ENCODE measurements at regions not wholly inside any gene's neighbourhood (a gene's known extent, or its start where the extent isn't known, plus 50 kb on each side); places are given as distances from the start of the nearest gene placed in this dataset.
"Not testable (repeated sequence)": the region's sequence is repeated elsewhere in the genome, so short reads cannot be mapped to it uniquely, and the experiment has no call there.

GRCh38 chr2:19627359-19627758 lies 268.9 kb upstream of the OSR1 start:
- no peaks in the 10 kb centered on the region for H4K20me1 ChIP-seq (ENCODE audit: insufficient read depth)
- H3K4me1 ChIP-seq (ENCODE audit: low read depth, poor library complexity, severe bottlenecking), result no peaks in the 10 kb centered on the region
- TF ChIP-seq CTCF (conservative IDR thresholded peaks at IDR 0.05; ENCODE audit: low read depth, low read length), result no peak
- H2AFZ ChIP-seq (ENCODE audit: low read depth), result no peak overlapping the region
- H3K27me3 ChIP-seq (ENCODE audit: insufficient read depth, low read depth), result no peaks in the 10 kb centered on the region
- no peaks in the 10 kb centered on the region for H3K79me2 ChIP-seq (ENCODE audit: insufficient read depth, low read depth)
- H3K36me3 ChIP-seq (ENCODE audit: insufficient read depth), result no peaks in the 10 kb centered on the region
- H3K27ac ChIP-seq, result no peak overlapping the region
- H3K4me3 ChIP-seq (IDR thresholded peaks at IDR 0.05; ENCODE audit: insufficient read depth, low read depth, low read length), result no peak overlapping the region
- no peak overlapping the region for H3K4me2 ChIP-seq
- H3K9ac ChIP-seq, result no peak overlapping the region

GRCh38 chr2:19623488-19623887 lies 265.1 kb upstream of the OSR1 start:
- TF ChIP-seq CTCF (conservative IDR thresholded peaks at IDR 0.05; ENCODE audit: low read depth, low read length), result no peak
- Histone ChIP-seq H2AFZ (ENCODE audit: low read depth) (no peak overlapping the region), H3K4me3 (IDR thresholded peaks at IDR 0.05; ENCODE audit: insufficient read depth, low read depth, low read length) (no peak overlapping the region), H3K27me3 (ENCODE audit: insufficient read depth, low read depth) (no peaks in the 10 kb centered on the region), H3K36me3 (ENCODE audit: insufficient read depth) (no peaks in the 10 kb centered on the region), H3K79me2 (ENCODE audit: insufficient read depth, low read depth) (no peaks in the 10 kb centered on the region), H3K4me2 (no peak overlapping the region), H3K4me1 (ENCODE audit: low read depth, poor library complexity, severe bottlenecking) (no peaks in the 10 kb centered on the region), H3K9ac (no peak overlapping the region), H3K27ac (no peak overlapping the region), H4K20me1 (ENCODE audit: insufficient read depth) (no peaks in the 10 kb centered on the region)

- H3K27ac ChIP-seq, result no peak overlapping the region
- TF ChIP-seq CTCF (conservative IDR thresholded peaks at IDR 0.05; ENCODE audit: low read depth, low read length), result no peak
Measured at GRCh38 chr2:19617257-19617848, 258.9 kb upstream of the OSR1 start.

GRCh38 chr2:19615402-19615801 lies 257.0 kb upstream of the OSR1 start:
- not testable (repeated sequence) for H3K36me3 ChIP-seq (ENCODE audit: insufficient read depth); H3K4me3 ChIP-seq (IDR thresholded peaks at IDR 0.05; ENCODE audit: insufficient read depth, low read depth, low read length); H3K27ac ChIP-seq; H3K4me2 ChIP-seq; H4K20me1 ChIP-seq (ENCODE audit: insufficient read depth); H3K9ac ChIP-seq; H2AFZ ChIP-seq (ENCODE audit: low read depth); H3K27me3 ChIP-seq (ENCODE audit: insufficient read depth, low read depth); H3K79me2 ChIP-seq (ENCODE audit: insufficient read depth, low read depth); H3K4me1 ChIP-seq (ENCODE audit: low read depth, poor library complexity, severe bottlenecking)

More at GRCh38 chr2:19617257-19617848, 258.9 kb upstream of the OSR1 start:
- Histone ChIP-seq H3K4me2 (no peak overlapping the region), H3K9ac (no peak overlapping the region), H2AFZ (ENCODE audit: low read depth) (no peak overlapping the region), H3K79me2 (ENCODE audit: insufficient read depth, low read depth) (no peaks in the 10 kb centered on the region), H3K4me3 (IDR thresholded peaks at IDR 0.05; ENCODE audit: insufficient read depth, low read depth, low read length) (no peak overlapping the region), H4K20me1 (ENCODE audit: insufficient read depth) (no peaks in the 10 kb centered on the region), H3K27me3 (ENCODE audit: insufficient read depth, low read depth) (no peaks in the 10 kb centered on the region), H3K4me1 (ENCODE audit: low read depth, poor library complexity, severe bottlenecking) (no peaks in the 10 kb centered on the region), H3K36me3 (ENCODE audit: insufficient read depth) (no peaks in the 10 kb centered on the region)

GRCh38 chr2:19614066-19614465 lies 255.6 kb upstream of the OSR1 start:
- Histone ChIP-seq H3K27ac (no peak overlapping the region), H2AFZ (ENCODE audit: low read depth) (no peak overlapping the region), H3K4me3 (IDR thresholded peaks at IDR 0.05; ENCODE audit: insufficient read depth, low read depth, low read length) (no peak overlapping the region), H3K4me2 (no peak overlapping the region), H3K36me3 (ENCODE audit: insufficient read depth) (no peaks in the 10 kb centered on the region), H3K9ac (no peak overlapping the region), H4K20me1 (ENCODE audit: insufficient read depth) (no peaks in the 10 kb centered on the region), H3K4me1 (ENCODE audit: low read depth, poor library complexity, severe bottlenecking) (no peaks in the 10 kb centered on the region), H3K79me2 (ENCODE audit: insufficient read depth, low read depth) (no peaks in the 10 kb centered on the region), H3K27me3 (ENCODE audit: insufficient read depth, low read depth) (no peaks in the 10 kb centered on the region)
- TF ChIP-seq CTCF (conservative IDR thresholded peaks at IDR 0.05; ENCODE audit: low read depth, low read length), result no peak

Measured in KMS-11 (cell line).